ENCODE measurements at regions not wholly inside any gene's neighbourhood (a gene's known extent, or its start where the extent isn't known, plus 50 kb on each side); places are given as distances from the start of the nearest gene placed in this dataset.

- Histone ChIP-seq H3K36me3 (ENCODE audit: control insufficient read depth in 4 of 4, insufficient read depth in 4 of 4, low read length in 4 of 4) (no peaks in the 10 kb centered on the region), H3K27ac (ENCODE audit: low read depth in 1 of 2, low read length in 1 of 2) (no peak overlapping the region), H3K9ac (ENCODE audit: insufficient read depth in 1 of 2, low read length in 2 of 2) (no peak overlapping the region), H3K4me1 (ENCODE audit: control insufficient read depth in 5 of 5, insufficient read depth in 5 of 5, low read length in 5 of 5) (no peaks in the 10 kb centered on the region), H3K4me3 (no peak overlapping the region), H3K9me3 (ENCODE audit: control insufficient read depth in 4 of 4, insufficient read depth in 3 of 4, low read length in 3 of 4) (peaks cover 0 to 4% (median 0%) of the 10 kb centered on the region in 4 donors), H3K27me3 (ENCODE audit: control insufficient read depth in 3 of 3, insufficient read depth in 3 of 3, low read length in 2 of 3) (no peaks in the 10 kb centered on the region)
- DNase-seq = no peak
- 58 to 77% methylated on average over 1 of the region's 1 CpG for WGBS, 2 donors
- no peak for ATAC-seq (ENCODE audit: insufficient read depth, low FRiP score)
- TF ChIP-seq, protein P1, sequence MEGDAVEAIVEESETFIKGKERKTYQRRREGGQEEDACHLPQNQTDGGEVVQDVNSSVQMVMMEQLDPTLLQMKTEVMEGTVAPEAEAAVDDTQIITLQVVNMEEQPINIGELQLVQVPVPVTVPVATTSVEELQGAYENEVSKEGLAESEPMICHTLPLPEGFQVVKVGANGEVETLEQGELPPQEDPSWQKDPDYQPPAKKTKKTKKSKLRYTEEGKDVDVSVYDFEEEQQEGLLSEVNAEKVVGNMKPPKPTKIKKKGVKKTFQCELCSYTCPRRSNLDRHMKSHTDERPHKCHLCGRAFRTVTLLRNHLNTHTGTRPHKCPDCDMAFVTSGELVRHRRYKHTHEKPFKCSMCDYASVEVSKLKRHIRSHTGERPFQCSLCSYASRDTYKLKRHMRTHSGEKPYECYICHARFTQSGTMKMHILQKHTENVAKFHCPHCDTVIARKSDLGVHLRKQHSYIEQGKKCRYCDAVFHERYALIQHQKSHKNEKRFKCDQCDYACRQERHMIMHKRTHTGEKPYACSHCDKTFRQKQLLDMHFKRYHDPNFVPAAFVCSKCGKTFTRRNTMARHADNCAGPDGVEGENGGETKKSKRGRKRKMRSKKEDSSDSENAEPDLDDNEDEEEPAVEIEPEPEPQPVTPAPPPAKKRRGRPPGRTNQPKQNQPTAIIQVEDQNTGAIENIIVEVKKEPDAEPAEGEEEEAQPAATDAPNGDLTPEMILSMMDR (IDR thresholded peaks at IDR 0.05; ENCODE audit: control extremely low read depth, extremely low read depth) = no peak
Measured at GRCh38 chr1:187809549-187809948, 980.8 kb downstream of the PLA2G4A start.

GRCh38 chr1:187816646-187817045, 987.9 kb downstream of the PLA2G4A start:
- no peaks in the 10 kb centered on the region for H3K4me1 ChIP-seq (ENCODE audit: control insufficient read depth in 5 of 5, insufficient read depth in 5 of 5, low read length in 5 of 5)
- no peaks in the 10 kb centered on the region for H3K36me3 ChIP-seq (ENCODE audit: control insufficient read depth in 4 of 4, insufficient read depth in 4 of 4, low read length in 4 of 4)
- no peak for DNase-seq
- TF ChIP-seq, protein P1 (IDR thresholded peaks at IDR 0.05; ENCODE audit: control extremely low read depth, extremely low read depth) = no peak
- H3K4me3 ChIP-seq = no peak overlapping the region
- no peak for ATAC-seq (ENCODE audit: insufficient read depth, low FRiP score)
- no peaks in the 10 kb centered on the region for H3K9me3 ChIP-seq (ENCODE audit: control insufficient read depth in 4 of 4, insufficient read depth in 3 of 4, low read length in 3 of 4)
- no peaks in the 10 kb centered on the region for H3K27me3 ChIP-seq (ENCODE audit: control insufficient read depth in 3 of 3, insufficient read depth in 3 of 3, low read length in 2 of 3)
- 72 to 73% methylated on average over 2 of the region's 2 CpGs for WGBS, 2 donors
- H3K27ac ChIP-seq (ENCODE audit: low read depth in 1 of 2, low read length in 1 of 2) = no peak overlapping the region
- H3K9ac ChIP-seq (ENCODE audit: insufficient read depth in 1 of 2, low read length in 2 of 2) = no peak overlapping the region

GRCh38 chr1:187817782-187818181, 989.0 kb downstream of the PLA2G4A start:
- TF ChIP-seq, protein P1 (IDR thresholded peaks at IDR 0.05; ENCODE audit: control extremely low read depth, extremely low read depth) = no peak
- H3K36me3 ChIP-seq (ENCODE audit: control insufficient read depth in 4 of 4, insufficient read depth in 4 of 4, low read length in 4 of 4) = no peaks in the 10 kb centered on the region
- H3K27ac ChIP-seq (ENCODE audit: low read depth in 1 of 2, low read length in 1 of 2) = no peak overlapping the region
- H3K9ac ChIP-seq (ENCODE audit: insufficient read depth in 1 of 2, low read length in 2 of 2) = no peak overlapping the region
- H3K27me3 ChIP-seq (ENCODE audit: control insufficient read depth in 3 of 3, insufficient read depth in 3 of 3, low read length in 2 of 3) = no peaks in the 10 kb centered on the region
- H3K4me3 ChIP-seq = no peak overlapping the region
- 92 to 94% methylated on average over 5 of the region's 5 CpGs for WGBS, 2 donors
- ATAC-seq (ENCODE audit: insufficient read depth, low FRiP score) (no peak), DNase-seq (no peak)
- H3K4me1 ChIP-seq (ENCODE audit: control insufficient read depth in 5 of 5, insufficient read depth in 5 of 5, low read length in 5 of 5) = no peaks in the 10 kb centered on the region
- no peaks in the 10 kb centered on the region for H3K9me3 ChIP-seq (ENCODE audit: control insufficient read depth in 4 of 4, insufficient read depth in 3 of 4, low read length in 3 of 4)

- 37 to 52% methylated on average over 5 of the region's 5 CpGs for WGBS, 2 donors
- no peak overlapping the region for H3K27ac ChIP-seq (ENCODE audit: low read depth in 1 of 2, low read length in 1 of 2)
- H3K27me3 ChIP-seq (ENCODE audit: control insufficient read depth in 3 of 3, insufficient read depth in 3 of 3, low read length in 2 of 3) = no peaks in the 10 kb centered on the region
- no peak overlapping the region for H3K9ac ChIP-seq (ENCODE audit: insufficient read depth in 1 of 2, low read length in 2 of 2)
- TF ChIP-seq, protein P1 (IDR thresholded peaks at IDR 0.05; ENCODE audit: control extremely low read depth, extremely low read depth) = no peak
- ATAC-seq (ENCODE audit: insufficient read depth, low FRiP score) (no peak), DNase-seq (no peak)
- H3K9me3 ChIP-seq (ENCODE audit: control insufficient read depth in 4 of 4, insufficient read depth in 3 of 4, low read length in 3 of 4) = no peaks in the 10 kb centered on the region
- H3K4me3 ChIP-seq = no peak overlapping the region
- H3K4me1 ChIP-seq (ENCODE audit: control insufficient read depth in 5 of 5, insufficient read depth in 5 of 5, low read length in 5 of 5) = no peaks in the 10 kb centered on the region
- H3K36me3 ChIP-seq (ENCODE audit: control insufficient read depth in 4 of 4, insufficient read depth in 4 of 4, low read length in 4 of 4) = no peaks in the 10 kb centered on the region
Measured at GRCh38 chr1:187819086-187819485, 990.3 kb downstream of the PLA2G4A start.
